NOMO-1 treated with dmso at 0.1 percent for 144 hours (cell line): ENCODE measurements at regions not wholly inside any gene's neighbourhood (a gene's known extent, or its start where the extent isn't known, plus 50 kb on each side); places are given as distances from the start of the nearest gene placed in this dataset.
"Not testable (repeated sequence)": the region's sequence is repeated elsewhere in the genome, so short reads cannot be mapped to it uniquely, and the experiment has no call there.

Experiments
- DNase-seq: peaks from one replicate; lab custom pipeline; 2025; ENCODE audit not compliant: unreplicated experiment; lab: John Stamatoyannopoulos, UW

DNA sequence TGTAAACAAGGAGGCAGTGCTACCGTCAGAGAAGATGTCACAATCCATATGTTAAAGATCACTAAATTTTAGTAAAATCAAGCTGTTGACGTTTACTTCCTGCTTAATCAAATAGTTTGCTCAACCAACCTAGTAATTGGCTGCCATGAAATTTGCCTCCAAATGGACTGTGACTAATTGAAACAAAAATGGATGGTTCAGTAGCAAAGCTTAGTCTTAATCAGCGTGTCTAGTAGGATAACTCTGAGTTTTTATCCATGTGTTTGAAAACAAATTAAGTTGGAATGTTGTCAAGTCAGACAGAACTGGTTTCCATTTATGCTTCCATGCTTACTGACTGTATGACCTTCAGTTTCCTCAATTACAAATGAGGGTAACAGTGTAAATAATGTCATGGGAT lies 1456.7 kb upstream of the CELF2 start:
- no peak for DNase-seq

DNA sequence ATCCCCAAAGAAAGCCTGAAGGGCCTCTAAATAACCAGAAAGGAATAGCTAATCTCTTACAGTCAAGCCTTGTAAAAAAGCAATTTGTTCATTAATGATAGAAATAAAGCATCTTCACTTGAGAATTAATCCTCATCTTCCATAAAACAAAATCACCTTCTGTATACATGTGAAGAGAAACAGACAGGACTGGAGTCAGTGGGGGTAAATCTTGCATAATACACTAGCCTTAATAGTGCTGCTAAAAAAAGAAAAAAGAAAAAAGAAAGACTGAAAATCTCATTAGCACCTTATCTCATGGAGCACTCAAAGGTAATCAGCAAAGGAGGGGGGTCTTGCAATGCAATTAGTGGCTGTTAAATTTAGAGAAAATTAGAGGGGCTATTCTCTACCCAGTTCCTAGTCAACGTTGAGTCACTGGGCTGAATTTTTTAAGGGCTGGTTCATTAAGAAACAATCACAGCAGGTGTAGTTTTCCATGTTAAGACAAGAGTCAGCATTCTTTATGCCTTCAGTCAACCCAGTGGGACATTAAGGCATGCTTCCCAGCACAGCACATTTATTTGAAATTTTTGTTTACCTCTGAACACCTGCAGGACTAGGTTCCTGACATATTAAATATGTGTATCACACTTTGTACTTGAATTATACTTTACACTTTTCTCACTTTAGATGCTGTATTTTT lies 1455.7 kb upstream of the CELF2 start:
- no peak for DNase-seq

DNA sequence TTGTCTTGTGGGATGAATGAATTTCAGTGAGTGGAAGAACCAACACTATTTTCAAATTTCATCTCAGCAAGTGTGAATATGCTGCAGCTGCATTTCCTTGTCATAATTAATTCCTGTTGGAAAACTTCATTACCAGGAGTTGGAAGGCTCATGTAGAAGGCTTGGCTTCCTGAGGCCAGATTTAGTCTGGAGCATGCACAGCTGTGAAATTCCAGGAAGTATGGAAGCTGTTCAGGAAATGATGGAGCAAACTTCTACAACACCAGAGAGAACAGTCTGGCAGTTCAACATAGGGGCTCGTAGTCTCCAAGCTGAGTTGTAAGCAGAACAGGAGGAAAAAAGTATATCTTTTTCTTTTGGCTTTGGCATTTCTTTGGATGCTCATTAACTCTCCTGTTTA lies 1439.9 kb upstream of the CELF2 start:
- no peak for DNase-seq

DNA sequence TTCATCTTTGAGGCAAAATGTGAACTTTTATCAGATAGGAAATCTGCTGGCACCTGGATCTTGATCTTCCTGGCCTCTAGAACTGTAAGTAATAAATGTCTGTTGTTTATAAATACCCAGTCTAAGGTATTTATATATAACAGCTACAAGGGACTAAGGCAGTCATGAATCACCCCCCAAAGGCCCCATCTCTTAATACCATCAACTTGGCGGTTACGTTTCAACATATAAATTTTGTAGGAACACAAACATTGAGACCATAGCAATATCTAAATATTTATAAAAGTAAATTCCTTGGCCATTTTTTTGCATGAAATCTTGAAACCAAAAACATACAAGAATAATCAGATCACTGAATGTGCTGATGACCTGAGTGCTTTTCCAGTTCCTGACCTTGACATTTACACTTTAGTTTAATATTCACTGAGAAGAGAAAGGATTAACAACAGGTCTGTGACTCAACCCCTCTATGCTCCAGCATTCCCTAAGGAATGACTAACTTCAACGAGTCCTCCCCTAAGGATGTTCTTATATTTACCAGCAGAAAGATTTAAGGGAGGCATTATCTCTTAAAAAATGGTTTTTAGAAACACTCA lies 1438.5 kb upstream of the CELF2 start:
- no peak for DNase-seq

DNA sequence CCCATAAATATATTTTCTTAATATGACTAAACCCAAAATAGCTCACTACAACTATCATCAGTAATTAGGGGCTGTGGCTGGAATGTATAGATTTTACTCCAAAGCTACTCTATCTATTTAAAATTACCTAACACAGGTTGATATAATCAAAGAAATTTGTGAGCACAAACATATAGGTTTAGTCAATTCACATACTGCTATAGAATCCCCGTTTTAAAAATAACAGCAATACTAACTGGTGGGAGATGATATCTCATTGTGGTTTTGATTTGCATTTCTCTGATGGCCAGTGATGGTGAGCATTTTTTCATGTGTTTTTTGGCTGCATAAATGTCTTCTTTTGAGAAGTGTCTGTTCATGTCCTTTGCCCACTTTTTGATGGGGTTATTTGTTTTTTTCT lies 1434.9 kb upstream of the CELF2 start:
- not testable (repeated sequence) for DNase-seq

DNA sequence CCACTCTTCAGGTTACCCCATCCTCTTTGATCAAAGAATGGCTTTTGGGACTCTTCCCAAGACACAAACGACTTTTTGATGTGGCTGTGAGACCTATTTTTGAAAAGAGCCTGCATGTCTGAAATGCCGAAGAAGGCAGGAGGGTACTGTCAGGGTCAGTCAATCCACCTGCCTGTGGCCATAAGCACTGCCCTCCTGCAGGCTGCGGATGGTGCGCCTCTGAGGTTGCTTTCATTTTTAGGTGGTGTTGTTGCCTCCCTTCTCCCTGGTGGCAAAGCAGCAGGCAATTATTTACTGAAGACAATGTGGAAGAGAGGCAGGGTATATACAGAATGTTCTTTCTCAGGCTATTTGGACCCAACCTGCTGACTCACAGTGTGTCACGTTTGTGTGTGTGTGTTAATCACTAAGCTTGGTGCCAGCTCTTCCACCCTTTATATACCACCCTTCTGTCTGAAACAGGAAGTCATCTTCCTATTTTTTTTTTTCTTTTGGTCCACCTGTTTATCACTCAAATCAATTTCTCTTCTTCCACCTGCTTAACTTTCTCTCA lies 1421.2 kb upstream of the CELF2 start:
- DNase-seq: no peak

DNA sequence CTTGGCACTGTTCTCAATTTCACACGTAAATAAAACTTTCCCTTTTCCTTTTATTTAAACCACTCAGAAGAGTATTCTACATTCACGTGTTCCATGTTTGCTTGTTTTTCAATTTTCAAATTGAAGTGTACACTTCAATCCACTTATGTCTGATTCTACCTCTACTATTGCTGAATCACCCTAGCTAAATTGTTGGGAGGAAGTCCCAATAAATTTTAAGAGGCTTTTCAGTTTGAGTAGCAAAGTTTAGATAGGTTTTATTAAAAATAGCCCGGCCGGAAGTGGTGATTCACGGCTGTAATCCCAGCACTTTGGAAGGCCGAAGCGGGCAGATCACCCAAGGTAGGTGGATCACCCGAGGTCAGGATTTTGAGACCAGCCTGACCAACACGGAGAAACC lies 1414.7 kb upstream of the CELF2 start:
- DNase-seq: peak; percentile 26

DNA sequence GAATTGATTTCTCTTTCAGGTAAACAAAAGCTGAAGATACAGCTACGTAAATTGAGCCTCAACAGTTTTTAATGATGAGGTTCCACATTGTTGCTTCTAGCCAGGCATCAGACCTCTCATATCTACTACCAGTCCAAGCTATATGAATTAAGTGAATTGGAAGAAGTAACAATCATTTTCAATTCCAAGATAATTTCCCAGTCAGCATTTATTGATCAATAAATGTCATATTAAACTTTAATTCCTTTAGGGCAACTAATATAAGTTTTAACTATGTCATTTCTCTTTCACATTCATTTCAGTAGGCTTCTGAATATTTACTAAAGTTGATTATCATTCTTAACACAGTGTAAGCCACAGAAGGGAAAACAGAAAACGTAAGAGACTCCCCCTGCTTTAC lies 1413.7 kb upstream of the CELF2 start:
- no peak for DNase-seq

DNA sequence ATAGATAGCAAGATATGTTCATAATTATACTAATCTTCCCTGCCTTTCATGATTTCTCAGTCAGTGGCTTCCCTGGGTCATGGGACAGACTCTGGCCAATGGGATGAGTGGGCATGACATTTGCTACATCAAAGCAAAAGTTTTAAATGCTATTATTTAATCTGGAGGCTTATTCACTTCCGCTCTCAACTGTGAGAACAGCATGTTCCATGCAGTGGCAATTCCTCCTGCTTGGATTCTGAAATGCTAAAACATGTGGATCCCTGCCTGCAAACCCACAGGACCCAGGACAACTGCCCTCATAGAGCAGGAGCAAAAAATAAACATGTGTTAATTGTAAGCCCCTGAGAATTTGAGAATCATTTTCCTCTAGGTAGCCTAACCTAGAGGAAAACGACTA lies 1412.4 kb upstream of the CELF2 start:
- DNase-seq: no peak

DNA sequence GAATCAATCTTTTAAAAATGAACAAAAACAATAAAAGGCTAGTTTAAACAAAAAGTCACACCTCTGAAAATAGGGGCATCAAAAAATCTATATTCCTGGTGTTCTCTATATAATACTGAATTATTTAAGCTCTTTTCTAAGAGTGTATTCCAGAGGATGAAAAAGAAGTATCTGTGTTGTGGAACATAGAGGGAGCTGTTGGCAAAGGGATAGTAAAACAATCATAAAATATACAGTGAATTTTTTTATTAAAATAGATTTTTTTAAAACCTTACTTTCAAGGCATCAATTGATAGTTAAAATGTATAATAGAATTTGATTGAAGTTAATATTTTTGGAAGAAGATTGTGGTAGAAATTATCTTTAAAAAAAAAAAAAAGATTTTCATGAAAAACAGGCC lies 1409.1 kb upstream of the CELF2 start:
- DNase-seq: no peak

DNA sequence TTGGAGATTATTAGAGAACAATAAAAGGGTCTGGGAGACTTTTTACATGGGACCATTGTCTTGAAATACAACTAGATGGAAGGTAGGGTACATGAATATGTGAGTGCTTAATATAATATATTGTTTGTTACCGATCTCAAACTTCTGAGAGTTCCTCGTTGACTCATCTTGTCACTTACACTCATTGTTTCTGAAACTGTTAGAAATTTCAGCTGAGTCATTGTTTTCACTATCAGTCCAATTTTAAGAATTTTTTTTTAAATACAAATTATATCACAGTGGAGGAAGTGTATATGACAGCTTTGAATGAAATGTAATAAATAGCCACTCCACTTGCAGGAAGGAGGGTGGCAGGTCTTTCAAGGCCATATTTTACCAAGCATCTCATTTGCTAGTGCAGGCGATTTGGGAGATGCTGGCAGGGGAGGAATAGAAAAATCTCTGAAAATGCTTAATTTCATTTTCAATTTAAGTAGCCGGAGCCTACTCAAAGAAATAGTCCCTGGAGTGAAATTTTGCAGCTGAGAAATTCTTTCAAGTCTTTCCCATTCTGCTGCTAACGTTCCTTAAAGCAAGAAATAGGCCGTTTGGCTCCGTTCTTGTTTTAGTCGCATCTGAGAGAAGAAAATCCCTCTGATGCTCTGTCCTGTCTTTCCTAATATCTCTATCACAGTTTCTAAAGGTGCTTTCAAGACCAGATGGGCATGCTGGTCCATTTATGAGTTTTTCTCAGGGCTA lies 1404.2 kb upstream of the CELF2 start:
- no peak for DNase-seq

DNA sequence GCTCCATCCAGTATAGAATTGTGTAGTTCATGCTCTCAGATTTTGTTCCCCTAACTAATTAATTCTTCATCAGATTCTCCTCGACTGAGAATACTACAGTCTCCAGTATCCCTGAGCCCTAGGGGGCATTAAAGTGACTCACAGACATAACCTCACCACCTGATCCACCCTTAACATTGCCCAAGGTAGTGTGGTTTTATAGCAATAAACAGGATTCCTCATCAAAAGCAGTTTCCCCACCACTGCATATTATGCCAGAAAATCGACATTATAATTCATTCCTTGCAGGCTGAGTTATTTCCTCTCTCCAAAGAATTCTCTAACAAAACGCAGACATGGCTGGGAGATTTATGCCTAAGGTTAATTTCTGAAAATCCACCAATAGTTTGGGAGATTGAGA lies 1402.5 kb upstream of the CELF2 start:
- DNase-seq: no peak

DNA sequence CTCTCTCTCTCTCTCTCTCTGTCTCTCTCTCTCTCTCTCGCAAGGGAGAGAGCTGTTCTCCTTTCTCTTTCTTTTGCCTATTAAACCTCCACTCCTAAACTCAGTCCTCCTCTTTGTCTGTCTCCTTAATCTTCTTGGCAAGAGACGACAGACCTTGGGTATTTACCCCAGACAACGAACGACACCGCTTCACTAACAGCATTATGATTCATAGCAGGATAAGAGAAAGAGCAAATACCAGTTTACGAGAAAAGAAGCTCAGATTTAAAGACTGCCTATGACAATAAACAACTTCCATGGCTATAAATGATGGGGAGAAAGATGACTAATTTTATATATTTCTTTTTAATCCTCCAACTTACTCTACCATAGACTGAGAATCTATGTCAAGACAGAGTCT lies 1396.5 kb upstream of the CELF2 start:
- no peak for DNase-seq

DNA sequence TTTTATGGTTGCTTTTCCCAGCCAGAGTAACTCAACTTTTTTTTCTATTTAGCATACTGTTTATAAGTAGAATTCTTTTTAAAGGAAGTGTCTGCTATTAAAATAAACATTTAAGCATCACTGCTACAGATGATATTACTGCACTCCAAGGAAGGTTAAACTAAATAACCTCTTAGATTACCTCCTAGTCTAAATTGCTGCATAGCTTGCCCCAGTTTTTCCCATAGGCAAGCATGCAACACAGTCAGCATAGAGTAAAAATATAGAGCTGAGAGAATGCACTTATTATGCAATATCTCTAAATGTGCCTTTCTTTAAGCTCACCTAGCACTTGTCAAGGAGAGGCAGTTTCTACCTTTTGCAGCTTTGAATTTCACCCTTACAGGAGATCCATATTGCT lies 1392.4 kb upstream of the CELF2 start:
- DNase-seq: no peak

DNA sequence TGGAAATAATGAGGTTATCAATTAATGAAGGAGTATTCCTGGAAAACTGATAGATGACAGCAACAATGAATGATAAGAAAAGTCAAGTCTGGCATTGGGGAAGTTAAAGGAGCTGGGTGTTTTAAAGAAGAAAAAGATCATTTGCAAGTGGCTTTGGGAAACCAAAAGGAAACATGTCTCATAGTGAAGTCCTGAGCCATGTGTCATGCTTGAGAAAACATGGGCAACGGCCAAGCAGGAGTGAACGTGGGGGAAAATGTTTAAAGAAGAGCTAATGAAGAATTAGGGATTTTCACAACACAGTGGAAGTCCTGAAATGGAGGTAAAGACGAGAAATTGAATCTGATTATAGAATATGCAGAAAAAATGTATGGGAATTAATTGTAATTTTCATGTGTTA lies 1383.2 kb upstream of the CELF2 start:
- DNase-seq: no peak

DNA sequence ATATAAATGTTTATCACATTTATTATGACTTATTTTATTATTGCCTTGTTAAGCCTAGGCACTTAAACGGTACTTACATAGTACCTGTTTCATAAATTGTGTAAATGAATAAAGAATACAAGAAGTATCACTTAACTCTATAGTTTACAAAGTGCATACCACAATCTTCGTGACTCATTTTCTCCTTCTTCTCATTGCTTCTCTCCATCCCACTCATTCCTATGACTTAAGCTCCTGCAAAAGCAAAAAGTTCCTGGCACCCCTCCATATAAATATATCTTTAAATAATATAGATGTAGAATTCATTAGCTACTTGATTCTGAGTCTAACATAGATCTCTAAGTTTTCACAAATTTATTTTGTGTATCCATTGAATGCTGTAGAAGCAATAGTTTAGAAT lies 1382.0 kb upstream of the CELF2 start:
- no peak for DNase-seq

DNA sequence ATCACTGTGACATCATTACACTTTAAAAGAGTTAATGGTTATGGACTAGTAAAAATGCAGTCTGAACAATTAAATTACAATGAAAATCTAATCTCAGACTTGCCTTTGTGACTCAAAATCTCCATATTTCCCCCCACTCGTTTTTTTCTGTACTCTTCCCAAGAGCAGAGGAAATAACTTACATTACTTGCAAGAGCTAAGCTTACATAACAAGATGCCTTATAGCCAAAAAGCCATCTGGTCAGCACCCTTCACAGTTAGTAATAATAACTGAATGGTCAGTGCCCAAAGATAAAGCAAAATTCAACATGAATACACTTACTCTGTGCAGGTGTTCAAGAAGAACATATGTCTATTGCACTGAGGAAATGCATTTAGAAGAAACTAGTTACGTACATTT lies 1381.5 kb upstream of the CELF2 start:
- no peak for DNase-seq

DNA sequence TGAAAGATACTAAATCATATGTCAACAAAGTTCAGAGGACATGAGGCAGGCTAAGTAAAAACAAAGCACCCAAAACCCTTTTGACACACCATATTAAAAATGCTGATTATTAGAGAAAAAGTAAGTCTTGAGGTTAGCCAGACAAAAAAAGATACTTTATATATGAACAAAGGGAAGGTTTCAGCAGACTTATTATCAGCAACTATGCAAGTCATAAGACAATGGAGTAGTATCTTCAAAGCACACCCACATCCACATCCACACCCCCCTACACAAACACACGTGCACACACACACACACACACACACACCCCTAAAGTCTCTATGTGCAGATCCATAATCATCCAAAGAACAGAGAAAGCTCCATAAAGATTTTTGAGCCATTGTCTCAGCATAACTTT lies 1373.9 kb upstream of the CELF2 start:
- DNase-seq: no peak

DNA sequence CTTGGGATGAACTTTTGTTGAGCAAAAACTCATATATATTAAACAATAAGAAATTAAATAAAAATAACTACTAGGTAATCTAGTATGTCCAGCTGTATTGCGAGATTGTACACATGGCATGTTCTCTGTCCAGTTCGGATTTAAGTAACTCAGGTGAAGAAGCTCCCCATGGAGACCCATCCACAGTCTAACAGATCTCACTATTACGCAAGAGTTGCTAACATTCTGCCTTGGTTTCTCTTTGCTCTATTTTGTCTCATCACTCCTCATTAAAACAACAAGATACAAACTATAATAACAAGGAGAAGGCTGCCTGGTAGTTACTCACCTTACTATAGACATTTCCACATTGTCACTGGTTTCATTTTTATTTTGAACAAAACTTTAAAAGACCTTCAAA lies 1372.3 kb upstream of the CELF2 start:
- no peak for DNase-seq

DNA sequence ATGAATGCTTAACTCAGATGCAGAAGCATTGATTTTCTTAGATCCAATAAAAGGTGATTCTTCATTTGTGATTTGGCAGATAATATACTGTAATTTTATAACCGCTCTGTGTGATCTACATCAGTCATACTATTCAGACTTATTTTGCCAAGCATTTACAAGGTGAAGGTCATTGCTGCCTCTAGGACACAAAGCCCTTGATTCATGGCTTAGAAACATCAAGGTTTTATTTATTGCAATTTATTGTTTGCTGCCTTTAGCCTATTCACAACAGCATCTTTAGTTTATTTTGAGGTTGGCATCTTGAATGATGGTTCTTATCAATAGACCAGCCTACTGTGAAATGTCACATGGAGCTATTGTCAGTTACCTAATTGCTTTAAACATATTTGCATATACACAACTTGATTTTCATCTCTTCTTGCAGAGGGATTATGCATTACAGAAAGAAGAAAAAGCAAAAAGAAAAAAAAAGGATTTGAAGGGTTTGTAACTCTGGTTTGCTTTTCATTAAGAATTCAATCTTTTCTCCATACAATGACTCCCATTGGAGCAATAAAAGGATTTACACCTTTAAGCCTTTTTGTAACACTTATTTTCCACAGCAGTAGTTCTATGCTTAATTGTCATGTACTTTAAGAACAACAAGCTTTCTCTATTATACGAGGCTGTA lies 1371.6 kb upstream of the CELF2 start:
- no peak for DNase-seq

DNA sequence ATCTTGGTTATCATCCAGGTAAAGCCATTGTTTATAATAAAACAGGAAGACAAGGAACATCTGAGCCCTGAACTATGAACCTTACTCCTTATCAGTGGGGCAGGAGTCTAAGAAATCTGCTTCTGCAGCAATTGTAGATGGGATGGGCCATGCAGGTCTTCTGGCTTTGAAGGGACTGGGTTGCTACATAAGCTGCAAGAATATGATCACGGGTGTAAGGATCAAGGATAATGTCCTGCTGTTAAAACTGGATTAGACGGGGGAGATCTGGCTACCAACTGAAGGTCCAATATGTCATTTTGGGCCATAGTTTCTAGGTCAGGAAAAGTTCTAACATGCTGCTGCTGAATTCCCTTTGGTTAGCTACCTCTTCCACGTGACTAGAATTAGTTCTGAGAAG lies 1363.4 kb upstream of the CELF2 start:
- DNase-seq: no peak

DNA sequence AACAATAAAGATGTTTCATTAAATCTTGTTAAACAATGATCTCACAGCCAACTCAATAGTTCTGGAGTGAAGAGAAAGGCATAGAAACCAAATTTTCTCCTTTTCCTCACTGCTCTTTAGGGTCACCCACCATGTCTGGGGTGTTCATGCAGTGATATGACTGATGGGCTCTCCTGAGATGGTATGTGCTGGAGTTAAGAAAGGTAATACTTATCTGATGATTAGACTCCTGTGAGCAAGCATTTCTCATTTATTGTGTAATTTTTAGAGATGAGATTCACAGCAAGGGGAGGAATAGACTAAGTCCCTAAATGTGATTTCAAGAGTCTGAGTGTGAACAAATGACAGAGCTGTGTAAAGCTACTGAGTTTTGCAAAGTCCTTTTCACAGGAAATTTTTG lies 1361.3 kb upstream of the CELF2 start:
- no peak for DNase-seq
